ENCODE measurements at regions not wholly inside any gene's neighbourhood (a gene's known extent, or its start where the extent isn't known, plus 50 kb on each side); places are given as distances from the start of the nearest gene placed in this dataset.

DNA sequence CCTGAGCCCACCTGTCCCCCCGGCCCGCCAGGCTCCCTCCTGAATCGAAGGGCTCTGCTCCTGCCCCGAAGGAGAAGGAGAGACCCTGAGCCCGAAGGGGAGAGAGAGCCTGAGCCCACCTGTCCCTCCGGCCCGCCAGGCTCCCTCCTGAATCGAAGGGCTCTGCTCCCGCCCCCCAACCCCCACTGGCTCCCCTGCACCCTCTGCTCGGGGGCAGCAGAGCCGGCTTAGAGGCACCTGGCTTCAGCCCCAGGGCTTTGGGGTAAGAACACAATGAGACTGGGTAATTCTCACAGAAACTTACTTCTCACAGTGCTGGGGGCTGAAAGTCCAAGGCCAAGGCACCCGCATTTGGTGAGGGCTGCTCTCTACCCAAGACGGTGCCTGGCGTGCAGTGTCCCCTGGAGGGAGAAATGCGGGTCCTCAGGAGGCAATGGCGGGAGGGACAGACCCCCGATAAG lies 53.1 kb upstream of the FBRSL1 start:
- Histone ChIP-seq H3K4me1 (peaks cover 0 to 24% (median 0%) of the 10 kb centered on the region in 4 donors), H3K27me3 (peaks cover 0 to 22% of the 10 kb centered on the region in 2 donors), H3K27ac (no peak overlapping the region), H3K9me3 (peaks cover 0 to 11% (median 0%) of the 10 kb centered on the region in 4 donors), H3K4me3 (no peak overlapping the region), H3K36me3 (no peaks in the 10 kb centered on the region)
- no peak for DNase-seq (ENCODE audit: low spot score in 2 of 2)
- WGBS, 2 donors, result 67% methylated on average over 16 to 17 of the region's 17 CpGs
- TF ChIP-seq, protein P1, sequence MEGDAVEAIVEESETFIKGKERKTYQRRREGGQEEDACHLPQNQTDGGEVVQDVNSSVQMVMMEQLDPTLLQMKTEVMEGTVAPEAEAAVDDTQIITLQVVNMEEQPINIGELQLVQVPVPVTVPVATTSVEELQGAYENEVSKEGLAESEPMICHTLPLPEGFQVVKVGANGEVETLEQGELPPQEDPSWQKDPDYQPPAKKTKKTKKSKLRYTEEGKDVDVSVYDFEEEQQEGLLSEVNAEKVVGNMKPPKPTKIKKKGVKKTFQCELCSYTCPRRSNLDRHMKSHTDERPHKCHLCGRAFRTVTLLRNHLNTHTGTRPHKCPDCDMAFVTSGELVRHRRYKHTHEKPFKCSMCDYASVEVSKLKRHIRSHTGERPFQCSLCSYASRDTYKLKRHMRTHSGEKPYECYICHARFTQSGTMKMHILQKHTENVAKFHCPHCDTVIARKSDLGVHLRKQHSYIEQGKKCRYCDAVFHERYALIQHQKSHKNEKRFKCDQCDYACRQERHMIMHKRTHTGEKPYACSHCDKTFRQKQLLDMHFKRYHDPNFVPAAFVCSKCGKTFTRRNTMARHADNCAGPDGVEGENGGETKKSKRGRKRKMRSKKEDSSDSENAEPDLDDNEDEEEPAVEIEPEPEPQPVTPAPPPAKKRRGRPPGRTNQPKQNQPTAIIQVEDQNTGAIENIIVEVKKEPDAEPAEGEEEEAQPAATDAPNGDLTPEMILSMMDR (IDR thresholded peaks at IDR 0.05), result no peak
- TF ChIP-seq POLR2A (IDR thresholded peaks at IDR 0.05), result no peak
- TF ChIP-seq EP300 (IDR thresholded peaks at IDR 0.05), result no peak

DNA sequence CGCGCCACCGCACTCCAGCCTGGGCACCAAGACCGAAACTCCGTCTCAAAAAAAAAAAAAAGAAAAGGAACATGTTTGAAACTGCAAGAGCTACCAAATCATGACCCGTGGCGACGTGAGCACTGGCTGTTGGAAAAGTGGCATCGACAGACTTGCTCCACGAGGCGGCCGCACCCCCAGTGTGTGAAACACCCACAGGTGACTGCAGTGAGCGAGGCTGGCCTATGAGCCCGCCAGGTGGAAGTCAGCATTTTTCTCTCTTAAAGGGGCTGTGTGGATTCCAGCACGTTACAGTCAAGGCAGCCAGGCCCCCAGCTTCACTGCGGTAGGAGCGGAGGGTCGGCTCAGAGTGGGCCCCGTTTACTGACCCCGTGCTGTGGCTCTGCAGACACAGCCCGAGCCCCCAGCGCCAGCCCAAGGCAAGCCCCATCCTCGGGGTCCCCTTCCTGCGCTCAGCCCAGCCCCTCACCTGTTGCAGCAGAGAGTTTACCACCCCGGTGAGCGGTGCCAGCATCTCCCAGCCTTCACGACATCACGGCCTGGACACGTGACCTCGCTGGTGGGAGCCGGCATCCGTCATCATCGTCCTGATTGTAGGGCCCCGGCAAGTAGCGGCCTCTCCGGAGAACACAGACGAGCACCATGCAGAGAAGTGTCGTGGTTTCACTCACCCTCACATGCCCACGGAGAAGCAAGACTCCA lies 54.3 kb upstream of the FBRSL1 start:
- H3K27me3 ChIP-seq, result peaks cover 0 to 23% of the 10 kb centered on the region in 2 donors
- H3K27ac ChIP-seq, result no peak overlapping the region
- WGBS, 2 donors, result 93 to 94% methylated on average over 38 to 39 of the region's 39 CpGs
- peaks cover 0 to 36% (median 2%) of the 10 kb centered on the region in 4 donors for H3K4me1 ChIP-seq
- H3K36me3 ChIP-seq, result no peaks in the 10 kb centered on the region
- no peak for DNase-seq (ENCODE audit: low spot score in 2 of 2)
- TF ChIP-seq, protein P1 (IDR thresholded peaks at IDR 0.05), result no peak
- TF ChIP-seq EP300 (IDR thresholded peaks at IDR 0.05) (no peak), POLR2A (IDR thresholded peaks at IDR 0.05) (no peak)
- no peak overlapping the region for H3K4me3 ChIP-seq
- H3K9me3 ChIP-seq, result peaks cover 0 to 11% (median 0%) of the 10 kb centered on the region in 4 donors

DNA sequence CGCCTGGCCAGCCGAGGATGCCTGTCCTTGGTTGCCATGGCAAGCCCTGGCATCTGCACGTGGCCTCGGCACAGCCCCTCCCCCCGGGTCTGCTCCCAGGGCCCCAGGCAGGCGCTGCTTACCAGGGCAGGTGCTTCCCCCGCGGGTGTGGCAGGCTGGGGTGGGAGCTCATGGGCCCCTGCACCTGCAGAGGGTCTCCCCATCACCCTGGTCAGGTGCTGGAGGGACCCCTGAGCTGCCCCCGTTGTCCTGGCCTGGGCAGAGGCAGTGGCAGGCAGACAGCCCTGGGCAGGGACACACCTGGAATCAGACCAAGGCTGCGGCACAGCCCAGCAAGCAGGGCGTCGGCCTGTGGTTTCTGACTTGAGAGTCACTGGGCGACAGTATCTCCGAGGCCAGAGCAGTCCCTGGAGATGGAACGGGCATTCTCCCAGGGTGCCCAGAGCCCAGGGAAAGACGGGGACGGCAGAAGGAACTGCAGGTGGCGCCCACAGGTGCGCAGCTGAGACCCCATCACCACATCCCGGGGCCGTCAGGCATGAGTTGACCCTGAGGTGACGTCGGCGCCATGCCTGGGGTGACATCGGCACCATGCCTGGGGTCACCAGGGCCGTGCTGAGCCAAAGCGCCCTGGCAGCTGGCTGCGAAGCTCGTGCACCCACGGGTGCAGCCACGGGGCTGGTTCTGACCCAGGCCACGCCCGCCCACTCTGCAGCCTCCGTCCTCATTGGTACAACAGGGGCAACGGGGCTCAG lies 56.1 kb upstream of the FBRSL1 start:
- Histone ChIP-seq H3K27me3 (peaks cover 0 to 38% of the 10 kb centered on the region in 2 donors), H3K27ac (peak overlapping the region in 1 of 4 donors; percentile 65), H3K9me3 (peaks cover 0 to 11% (median 0%) of the 10 kb centered on the region in 4 donors), H3K4me1 (peaks cover 0 to 54% (median 10%) of the 10 kb centered on the region in 4 donors), H3K4me3 (no peak overlapping the region), H3K36me3 (no peaks in the 10 kb centered on the region)
- 76 to 82% methylated on average over 25 to 27 of the region's 35 CpGs for WGBS, 2 donors
- DNase-seq (ENCODE audit: low spot score in 2 of 2), result no peak
- TF ChIP-seq, protein P1 (IDR thresholded peaks at IDR 0.05), result no peak
- no peak for TF ChIP-seq EP300 (IDR thresholded peaks at IDR 0.05)
- no peak for TF ChIP-seq POLR2A (IDR thresholded peaks at IDR 0.05)

DNA sequence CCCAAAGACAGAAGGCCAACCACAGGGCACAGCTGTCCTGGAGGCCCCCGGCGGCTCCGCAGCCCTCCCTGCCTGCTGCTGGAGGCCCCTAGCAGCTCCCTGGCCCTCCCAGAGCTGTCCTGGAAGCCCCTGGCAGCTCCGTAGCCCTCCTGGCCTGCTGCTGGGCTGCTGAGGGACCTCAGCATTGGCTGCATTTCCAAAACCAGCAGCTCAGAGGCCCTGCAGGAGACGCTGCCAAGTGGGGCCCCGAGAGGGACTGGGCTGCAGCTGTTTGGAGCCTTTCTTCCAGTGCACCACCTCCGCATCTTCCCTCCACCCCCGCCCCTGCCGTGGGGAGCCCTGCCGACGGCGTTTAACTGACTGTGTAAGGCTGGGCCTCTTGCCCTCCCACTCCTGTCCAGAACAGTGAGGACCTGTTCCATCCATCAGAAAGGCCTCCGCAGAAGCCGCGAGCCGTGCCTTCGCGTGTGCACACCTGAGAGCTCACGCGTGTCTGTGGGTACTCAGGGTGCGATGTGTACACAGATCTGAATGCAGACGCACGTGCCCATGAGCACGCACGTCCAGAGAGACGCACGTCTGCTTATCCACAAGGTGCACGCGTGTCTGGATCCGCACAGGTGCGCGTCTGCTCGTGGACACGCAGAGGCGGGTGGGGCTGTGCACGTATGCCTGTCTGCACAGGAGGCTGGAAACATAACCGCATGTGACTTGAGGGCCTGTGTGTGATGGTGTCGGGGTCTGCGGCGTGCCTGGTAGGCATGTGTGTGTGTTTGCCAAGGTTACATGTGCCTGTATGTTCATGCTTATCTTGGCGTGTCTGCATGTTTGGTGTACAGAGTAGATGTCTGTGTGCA lies 57.0 kb upstream of the FBRSL1 start:
- no peaks in the 10 kb centered on the region for H3K36me3 ChIP-seq
- 52 to 56% methylated on average over 25 to 37 of the region's 41 CpGs for WGBS, 2 donors
- peak overlapping the region in 3 of 4 donors; percentile 62 to 71 (median 65) for H3K27ac ChIP-seq
- peaks cover 0 to 37% of the 10 kb centered on the region in 2 donors for H3K27me3 ChIP-seq
- no peak overlapping the region for H3K4me3 ChIP-seq
- TF ChIP-seq EP300 (IDR thresholded peaks at IDR 0.05) (peak in 1 of 2 donors; percentile 66), POLR2A (IDR thresholded peaks at IDR 0.05) (no peak)
- TF ChIP-seq, protein P1 (IDR thresholded peaks at IDR 0.05), result no peak
- DNase-seq (ENCODE audit: low spot score in 2 of 2), result no peak
- peaks cover 0 to 59% (median 11%) of the 10 kb centered on the region in 4 donors for H3K4me1 ChIP-seq
- peaks cover 0 to 11% (median 0%) of the 10 kb centered on the region in 4 donors for H3K9me3 ChIP-seq
